GM12873 (cell line): ENCODE measurements at regions not wholly inside any gene's neighbourhood (a gene's known extent, or its start where the extent isn't known, plus 50 kb on each side); places are given as distances from the start of the nearest gene placed in this dataset.

Source experiments
- CTCF ChIP-seq: IDR thresholded peaks from 2 replicates; pipeline ENCODE4 v1.5.1; 2012; ENCODE audit warnings: low read depth, mild to moderate bottlenecking, moderate library complexity, low read length, control low read depth; ENCODE audit not compliant: insufficient read depth; ENCODE audit errors: missing control alignments

GRCh38 chr17:5762191-5762590, 177.9 kb upstream of the NLRP1 start:
- no peak for TF ChIP-seq CTCF

DNA sequence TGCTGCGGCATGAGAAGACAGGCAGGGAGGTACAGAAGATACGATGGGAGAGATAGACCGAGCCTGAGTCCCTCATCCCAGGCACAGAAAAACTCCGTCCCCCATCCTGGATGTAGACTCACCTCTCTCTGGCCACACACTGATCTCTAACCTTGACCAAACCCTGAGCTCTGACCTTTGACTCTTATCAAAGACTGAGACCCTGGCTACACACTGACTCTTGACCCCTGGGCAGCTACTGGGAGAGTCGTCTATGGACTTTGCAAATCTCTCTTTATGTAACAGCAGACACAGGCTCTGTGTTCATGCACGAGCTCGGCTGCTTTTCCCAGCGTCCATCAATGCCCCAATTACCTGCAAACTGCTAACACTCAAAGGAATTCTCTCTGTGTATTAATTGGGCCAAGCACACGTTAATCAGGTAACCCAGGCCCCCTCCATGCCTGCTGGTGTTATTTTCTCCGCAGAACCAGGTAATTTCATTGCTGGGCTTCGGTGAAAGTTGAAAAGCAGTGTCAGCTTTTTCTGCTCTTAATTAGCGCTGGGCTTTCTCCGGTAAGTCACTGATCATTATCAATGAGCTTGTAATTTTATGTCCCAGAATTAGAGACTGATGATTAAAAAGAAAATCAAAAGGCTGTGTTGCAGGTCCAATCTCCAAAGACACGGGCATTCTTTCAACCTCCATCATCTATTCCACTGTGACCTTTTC, 179.4 kb upstream of the NLRP1 start:
- TF ChIP-seq CTCF, result no peak

DNA sequence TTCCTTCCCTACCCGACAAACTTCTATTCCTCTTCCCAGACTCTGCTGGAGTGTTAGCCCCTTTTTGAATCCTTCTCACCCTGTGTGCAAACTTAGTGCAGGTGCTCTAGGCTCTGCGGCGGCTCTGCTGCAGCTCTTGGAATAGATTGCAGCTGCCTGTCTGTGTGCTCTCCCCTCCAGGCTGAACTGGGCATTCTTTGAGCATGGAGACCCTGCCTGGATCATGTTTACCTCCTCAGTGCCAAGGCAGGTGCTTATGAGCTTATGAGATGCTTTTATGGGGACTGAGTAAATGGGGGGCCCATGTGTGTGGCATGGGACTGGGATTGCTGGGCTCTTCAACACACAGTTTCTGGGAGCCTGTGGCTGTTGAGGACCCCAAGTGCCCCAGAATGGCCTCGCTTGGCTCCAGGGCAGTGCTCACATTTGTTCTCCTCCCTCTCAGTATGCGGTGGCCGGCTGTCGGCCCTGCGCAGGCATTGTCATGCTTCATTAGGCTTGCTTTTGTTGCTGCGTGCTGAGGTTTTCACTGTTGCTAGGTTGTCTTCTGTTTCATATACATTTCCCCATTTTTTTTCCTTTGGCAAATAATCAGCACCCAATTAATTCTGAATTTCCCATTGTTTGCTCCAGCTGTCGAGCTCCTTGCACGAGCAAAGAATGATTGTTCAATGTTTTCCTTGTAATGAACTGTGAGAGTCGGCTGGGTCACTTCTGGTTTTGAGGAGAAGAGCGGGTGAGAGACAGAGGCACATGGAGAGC, 185.5 kb upstream of the NLRP1 start:
- TF ChIP-seq CTCF, result no peak

GRCh38 chr17:5770441-5771270, 186.3 kb upstream of the NLRP1 start:
- TF ChIP-seq CTCF, result no peak

GRCh38 chr17:5772720-5773119, 188.4 kb upstream of the NLRP1 start:
- TF ChIP-seq CTCF, result no peak

DNA sequence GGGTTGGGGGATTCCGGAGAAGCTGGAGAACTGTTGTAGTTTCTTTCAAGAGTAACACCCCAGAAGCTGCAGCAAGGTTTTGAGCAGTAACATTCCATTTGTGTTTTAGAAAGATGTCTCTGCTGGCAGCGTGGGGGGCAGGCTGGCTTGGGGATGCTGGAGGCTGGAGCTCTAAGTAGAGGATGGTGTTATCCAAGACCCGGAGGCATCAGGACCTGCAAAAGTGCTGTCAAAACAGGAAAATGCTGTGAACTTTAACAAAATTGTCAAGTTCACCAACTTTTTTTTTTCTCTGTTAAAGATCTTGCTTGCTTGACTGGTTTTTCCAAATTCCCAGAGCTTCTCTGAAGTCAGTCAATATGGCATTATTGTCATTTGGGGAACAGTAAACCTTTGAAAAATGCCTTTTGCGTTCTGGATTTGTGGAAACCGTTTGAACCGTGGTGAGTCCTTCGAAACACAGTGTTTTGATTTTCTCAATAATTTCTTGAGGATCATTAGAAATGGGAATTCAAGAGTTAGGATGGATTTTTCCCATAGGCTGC, 189.6 kb upstream of the NLRP1 start:
- TF ChIP-seq CTCF, result no peak

DNA sequence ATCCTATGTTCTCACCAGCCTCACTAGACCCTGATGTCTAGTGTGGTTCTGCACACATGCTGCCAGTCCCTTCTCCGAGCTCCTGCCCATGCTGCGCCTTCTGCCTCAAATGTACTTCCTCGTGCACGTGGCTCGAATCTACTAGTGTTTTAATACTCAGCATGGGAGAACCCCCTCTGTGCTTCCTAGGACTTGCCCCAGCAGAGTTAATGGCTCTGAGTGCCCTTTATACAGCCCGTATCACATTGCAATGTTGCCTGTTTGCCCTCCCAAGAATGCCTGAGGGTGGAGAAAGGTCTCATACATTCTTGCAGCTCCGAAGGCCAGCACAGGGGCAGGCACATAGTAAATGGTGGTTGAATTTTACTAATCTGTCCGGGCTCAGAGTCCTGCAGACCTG, 190.8 kb upstream of the NLRP1 start:
- no peak for TF ChIP-seq CTCF
